MM.1S (cell line): ENCODE measurements at regions not wholly inside any gene's neighbourhood (a gene's known extent, or its start where the extent isn't known, plus 50 kb on each side); places are given as distances from the start of the nearest gene placed in this dataset.

Experiments used
- DNase-seq: peaks from one replicate; pipeline ENCODE4 v3.0.0-alpha.2; 2015
- H2AFZ ChIP-seq: fragments of 300-600 bp; sonication (generic); 2 replicates; pipeline ENCODE4 v1.6.0; 2016; ENCODE audit warnings: antibody characterized with exemption, low read length
- H3F3A ChIP-seq: fragments of 300-600 bp; sonication (generic); 2 replicates; pipeline ENCODE4 v1.6.1; 2016; ENCODE audit warnings: mild to moderate bottlenecking, antibody characterized with exemption, low read length, moderate library complexity, mixed read lengths; ENCODE audit not compliant: insufficient read depth
- H3K27ac ChIP-seq: fragments of 300-600 bp; sonication (generic); 2 replicates; pipeline ENCODE4 v1.5.1; 2016; ENCODE audit warnings: mild to moderate bottlenecking, low read length
- H3K27me3 ChIP-seq: fragments of 300-600 bp; sonication (generic); replicated peaks from 2 replicates; pipeline ENCODE4 v1.6.0; 2016; ENCODE audit warnings: low read length; ENCODE audit not compliant: insufficient read depth
- H3K36me3 ChIP-seq: fragments of 300-600 bp; sonication (generic); replicated peaks from 2 replicates; pipeline ENCODE4 v1.6.1; 2016; ENCODE audit warnings: mild to moderate bottlenecking, low read length, mixed read lengths; ENCODE audit not compliant: insufficient read depth
- H3K4me1 ChIP-seq: fragments of 300-600 bp; sonication (generic); 2 replicates; pipeline ENCODE4 v1.6.1; 2016; ENCODE audit warnings: low read length, mixed read lengths
- H3K4me2 ChIP-seq: fragments of 300-600 bp; sonication (generic); 2 replicates; pipeline ENCODE4 v1.6.0; 2016; ENCODE audit warnings: low read depth, low read length
- H3K4me3 ChIP-seq: fragments of 300-600 bp; sonication (generic); 2 replicates; pipeline ENCODE4 v1.5.1; 2016; ENCODE audit warnings: low read length, mixed read lengths
- H3K79me2 ChIP-seq: fragments of 300-600 bp; sonication (generic); 2 replicates; pipeline ENCODE4 v1.6.1; 2016; ENCODE audit warnings: mixed run types, low read length, mixed read lengths
- H3K9ac ChIP-seq: fragments of 300-600 bp; sonication (generic); 2 replicates; pipeline ENCODE4 v1.6.1; 2016; ENCODE audit warnings: low read length, mixed read lengths
- H3K9me2 ChIP-seq: fragments of 300-600 bp; sonication (generic); replicated peaks from 2 replicates; pipeline ENCODE4 v1.6.1; 2016; ENCODE audit warnings: mild to moderate bottlenecking, low read length, mixed read lengths; ENCODE audit not compliant: insufficient read depth
- H3K9me3 ChIP-seq: fragments of 300-600 bp; sonication (generic); replicated peaks from 2 replicates; pipeline ENCODE4 v1.6.1; 2016; ENCODE audit warnings: mild to moderate bottlenecking, low read length, mixed read lengths; ENCODE audit not compliant: insufficient read depth
- H4K20me1 ChIP-seq: fragments of 300-600 bp; sonication (generic); 2 replicates; pipeline ENCODE4 v1.6.1; 2016; ENCODE audit warnings: mild to moderate bottlenecking, low read length, moderate library complexity, mixed read lengths; ENCODE audit not compliant: insufficient read depth
- EZH2 ChIP-seq: fragments of 300-600 bp; sonication (generic); optimal IDR thresholded peaks from 2 replicates; pipeline ENCODE3; 2017; ENCODE audit warnings: low read depth, mild to moderate bottlenecking, antibody characterized with exemption, low read length, mixed read lengths
- EZH2phosphoT487 ChIP-seq: fragments of 300-600 bp; sonication (generic); IDR thresholded peaks from 2 replicates; pipeline ENCODE4 v1.6.1; 2018; ENCODE audit warnings: antibody characterized with exemption, low read length
- TF ChIP-seq, protein P1 (sequence below): fragments of 300-600 bp; sonication (generic); IDR thresholded peaks from 2 replicates; pipeline ENCODE4 v1.5.1; 2016; ENCODE audit warnings: antibody characterized with exemption, low read length, mixed read lengths

DNA sequence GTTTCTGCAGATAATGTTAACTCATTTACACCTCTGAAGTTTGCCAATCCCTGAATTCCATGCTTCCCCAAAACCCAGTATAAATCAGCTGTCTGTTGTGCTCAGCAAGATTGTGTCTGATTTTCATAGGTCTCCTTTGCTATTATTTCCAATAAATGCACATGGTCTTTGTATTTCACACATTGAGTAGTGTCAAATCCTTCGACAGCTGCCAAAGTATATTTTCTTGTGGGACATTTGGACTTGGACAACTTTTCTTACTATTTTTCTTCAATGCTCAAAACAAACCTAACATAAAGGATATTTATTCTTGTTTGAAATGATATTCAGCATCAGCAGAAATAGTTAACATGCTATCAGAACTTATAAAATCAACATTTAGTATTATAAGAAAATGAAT is 406.1 kb upstream of the OR4E1 start:
- no peak overlapping the region for H3K4me2 ChIP-seq
- H3K27me3 ChIP-seq = no peaks in the 10 kb centered on the region
- no peak overlapping the region for H3K4me3 ChIP-seq
- no peak overlapping the region for H3K27ac ChIP-seq
- no peaks in the 10 kb centered on the region for H4K20me1 ChIP-seq
- no peak overlapping the region for H3K9ac ChIP-seq
- H3K9me3 ChIP-seq = no peaks in the 10 kb centered on the region
- no peaks in the 10 kb centered on the region for H3K9me2 ChIP-seq
- TF ChIP-seq EZH2phosphoT487 = no peak
- TF ChIP-seq, protein P1, sequence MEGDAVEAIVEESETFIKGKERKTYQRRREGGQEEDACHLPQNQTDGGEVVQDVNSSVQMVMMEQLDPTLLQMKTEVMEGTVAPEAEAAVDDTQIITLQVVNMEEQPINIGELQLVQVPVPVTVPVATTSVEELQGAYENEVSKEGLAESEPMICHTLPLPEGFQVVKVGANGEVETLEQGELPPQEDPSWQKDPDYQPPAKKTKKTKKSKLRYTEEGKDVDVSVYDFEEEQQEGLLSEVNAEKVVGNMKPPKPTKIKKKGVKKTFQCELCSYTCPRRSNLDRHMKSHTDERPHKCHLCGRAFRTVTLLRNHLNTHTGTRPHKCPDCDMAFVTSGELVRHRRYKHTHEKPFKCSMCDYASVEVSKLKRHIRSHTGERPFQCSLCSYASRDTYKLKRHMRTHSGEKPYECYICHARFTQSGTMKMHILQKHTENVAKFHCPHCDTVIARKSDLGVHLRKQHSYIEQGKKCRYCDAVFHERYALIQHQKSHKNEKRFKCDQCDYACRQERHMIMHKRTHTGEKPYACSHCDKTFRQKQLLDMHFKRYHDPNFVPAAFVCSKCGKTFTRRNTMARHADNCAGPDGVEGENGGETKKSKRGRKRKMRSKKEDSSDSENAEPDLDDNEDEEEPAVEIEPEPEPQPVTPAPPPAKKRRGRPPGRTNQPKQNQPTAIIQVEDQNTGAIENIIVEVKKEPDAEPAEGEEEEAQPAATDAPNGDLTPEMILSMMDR = no peak
- no peak for TF ChIP-seq EZH2
- H2AFZ ChIP-seq = no peak overlapping the region
- no peaks in the 10 kb centered on the region for H3K36me3 ChIP-seq
- no peaks in the 10 kb centered on the region for H3F3A ChIP-seq
- no peak for DNase-seq
- no peaks in the 10 kb centered on the region for H3K79me2 ChIP-seq
- no peaks in the 10 kb centered on the region for H3K4me1 ChIP-seq

DNA sequence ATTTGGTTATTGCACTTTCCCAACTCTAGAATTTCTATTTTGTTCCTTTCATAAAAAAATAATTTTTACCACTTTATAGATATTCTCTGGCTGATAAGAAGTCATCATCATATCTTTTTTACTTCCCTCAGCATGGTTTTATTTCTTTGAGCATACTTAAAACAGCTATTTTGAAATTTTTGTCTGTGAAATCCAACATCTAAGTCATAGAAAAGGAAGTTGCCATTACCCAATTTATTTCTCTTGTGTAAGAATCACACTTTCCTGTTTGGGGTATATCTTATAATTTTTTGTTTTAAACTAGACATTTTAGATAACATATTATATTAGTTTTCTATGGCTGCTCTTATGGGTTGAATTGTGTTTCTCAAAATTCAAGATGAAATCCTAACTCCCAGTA is 400.2 kb upstream of the OR4E1 start:
- no peaks in the 10 kb centered on the region for H3K27me3 ChIP-seq
- TF ChIP-seq EZH2phosphoT487 = no peak
- TF ChIP-seq, protein P1 = no peak
- no peak for TF ChIP-seq EZH2
- DNase-seq = no peak
- H3K36me3 ChIP-seq = no peaks in the 10 kb centered on the region
- no peaks in the 10 kb centered on the region for H3K9me3 ChIP-seq
- H3K9ac ChIP-seq = no peak overlapping the region
- H3K4me1 ChIP-seq = peaks cover 9% of the 10 kb centered on the region; the same call in 1 of the 2 replicates
- no peaks in the 10 kb centered on the region for H3K79me2 ChIP-seq
- H3K4me2 ChIP-seq = no peak overlapping the region
- H2AFZ ChIP-seq = no peak overlapping the region
- no peaks in the 10 kb centered on the region for H3K9me2 ChIP-seq
- no peaks in the 10 kb centered on the region for H4K20me1 ChIP-seq
- peaks cover 18% of the 10 kb centered on the region for H3F3A ChIP-seq
- H3K27ac ChIP-seq = no peak overlapping the region
- no peak overlapping the region for H3K4me3 ChIP-seq

DNA sequence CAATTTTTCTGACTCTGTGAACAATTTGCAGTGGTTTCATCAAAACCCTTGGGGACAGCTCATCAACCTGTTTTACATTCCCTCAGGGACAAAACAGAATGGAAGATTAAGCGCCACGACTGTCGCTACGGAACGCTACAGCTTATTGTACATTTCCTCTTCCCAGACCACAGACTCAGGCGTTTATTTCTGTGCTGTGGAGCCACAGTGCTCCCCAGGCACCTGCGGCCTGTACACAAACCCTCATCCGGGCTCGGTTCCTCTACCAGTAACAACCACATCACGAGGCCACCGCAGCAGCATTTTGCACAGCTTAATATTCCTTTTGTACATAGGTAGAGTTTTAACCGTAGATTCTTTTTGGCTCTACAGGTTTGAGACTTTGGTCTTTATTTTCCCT is 397.4 kb upstream of the OR4E1 start:
- Histone ChIP-seq H2AFZ (peak overlapping the region; percentile 80), H3K9ac (peak overlapping the region; percentile 48; the same call in 1 of the 2 replicates), H3K4me1 (peaks cover 9% of the 10 kb centered on the region; the same call in 1 of the 2 replicates), H3K27me3 (no peaks in the 10 kb centered on the region), H4K20me1 (no peaks in the 10 kb centered on the region), H3K79me2 (no peaks in the 10 kb centered on the region), H3K4me2 (peak overlapping the region; percentile 92), H3K4me3 (peak overlapping the region; percentile 64), H3F3A (peaks cover 18% of the 10 kb centered on the region), H3K9me3 (no peaks in the 10 kb centered on the region), H3K27ac (peak overlapping the region; percentile 68; the same call in 1 of the 2 replicates), H3K36me3 (no peaks in the 10 kb centered on the region), H3K9me2 (no peaks in the 10 kb centered on the region)
- no peak for TF ChIP-seq EZH2
- TF ChIP-seq EZH2phosphoT487 = no peak
- TF ChIP-seq, protein P1 = no peak
- DNase-seq = peak; percentile 67
